ENCODE measurements at regions not wholly inside any gene's neighbourhood (a gene's known extent, or its start where the extent isn't known, plus 50 kb on each side); places are given as distances from the start of the nearest gene placed in this dataset.
A peak's percentile ranks its signal among the peaks of the same experiment; 100 is the strongest.

DNA sequence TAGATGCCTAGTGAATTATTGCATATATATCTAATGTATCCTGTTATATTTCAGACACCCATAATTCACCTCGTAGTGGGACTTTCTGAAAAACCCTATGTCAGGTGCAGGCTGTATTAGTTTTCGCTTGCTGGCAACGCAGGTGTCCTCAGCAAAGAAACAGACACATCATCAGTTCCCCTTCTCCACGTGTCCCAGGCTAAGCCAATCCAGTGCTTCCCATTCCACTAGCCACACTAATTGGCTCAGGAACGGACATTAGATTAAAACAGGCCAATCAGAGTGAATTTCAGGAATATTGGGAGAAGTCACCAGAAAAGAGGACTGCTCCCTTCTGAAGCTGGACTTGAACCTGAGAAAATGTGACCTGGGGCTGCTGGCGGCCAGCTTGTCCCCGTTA is 151.3 kb downstream of the PTPN11 start:
- no peak for TF ChIP-seq SMC3 (IDR thresholded peaks at IDR 0.05; ENCODE audit: low read depth, low read length)
- TF ChIP-seq MAFK (IDR thresholded peaks at IDR 0.05; ENCODE audit: low read depth, low read length), result no peak
- TF ChIP-seq MAZ (IDR thresholded peaks at IDR 0.05; ENCODE audit: borderline replicate concordance, low read depth, low read length), result no peak
- TF ChIP-seq NFE2L2 (IDR thresholded peaks at IDR 0.05; ENCODE audit: low read depth, low read length), result no peak
- no peak for TF ChIP-seq CHD1 (IDR thresholded peaks at IDR 0.05; ENCODE audit: low read depth, low read length)
- no peak for TF ChIP-seq FOS (IDR thresholded peaks at IDR 0.05; ENCODE audit: low read depth, low read length)
- no peak for TF ChIP-seq RAD21 (IDR thresholded peaks at IDR 0.05; ENCODE audit: low read length)
- TF ChIP-seq, protein P1, sequence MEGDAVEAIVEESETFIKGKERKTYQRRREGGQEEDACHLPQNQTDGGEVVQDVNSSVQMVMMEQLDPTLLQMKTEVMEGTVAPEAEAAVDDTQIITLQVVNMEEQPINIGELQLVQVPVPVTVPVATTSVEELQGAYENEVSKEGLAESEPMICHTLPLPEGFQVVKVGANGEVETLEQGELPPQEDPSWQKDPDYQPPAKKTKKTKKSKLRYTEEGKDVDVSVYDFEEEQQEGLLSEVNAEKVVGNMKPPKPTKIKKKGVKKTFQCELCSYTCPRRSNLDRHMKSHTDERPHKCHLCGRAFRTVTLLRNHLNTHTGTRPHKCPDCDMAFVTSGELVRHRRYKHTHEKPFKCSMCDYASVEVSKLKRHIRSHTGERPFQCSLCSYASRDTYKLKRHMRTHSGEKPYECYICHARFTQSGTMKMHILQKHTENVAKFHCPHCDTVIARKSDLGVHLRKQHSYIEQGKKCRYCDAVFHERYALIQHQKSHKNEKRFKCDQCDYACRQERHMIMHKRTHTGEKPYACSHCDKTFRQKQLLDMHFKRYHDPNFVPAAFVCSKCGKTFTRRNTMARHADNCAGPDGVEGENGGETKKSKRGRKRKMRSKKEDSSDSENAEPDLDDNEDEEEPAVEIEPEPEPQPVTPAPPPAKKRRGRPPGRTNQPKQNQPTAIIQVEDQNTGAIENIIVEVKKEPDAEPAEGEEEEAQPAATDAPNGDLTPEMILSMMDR (conservative IDR thresholded peaks at IDR 0.05; ENCODE audit: low read depth, low read length), result no peak
- no peak for TF ChIP-seq POLR2A (IDR thresholded peaks at IDR 0.05; ENCODE audit: low read depth, low read length)
- TF ChIP-seq RCOR1 (IDR thresholded peaks at IDR 0.05; ENCODE audit: insufficient replicate concordance, low read length), result no peak
- no peak for TF ChIP-seq CEBPB (IDR thresholded peaks at IDR 0.05; ENCODE audit: low read depth, low read length)
- TF ChIP-seq BHLHE40 (IDR thresholded peaks at IDR 0.05; ENCODE audit: low read depth, low read length), result no peak
- ATAC-seq (ENCODE audit: low read depth), result no peak
- in situ Hi-C loops (cut with MboI; ENCODE audit: low sequenced_read_pairs) (no loop called here), intact Hi-C loops (cut with micrococcal nuclease) (no loop called here), dilution Hi-C loops (cut with HindIII; ENCODE audit: low sequenced_read_pairs, unreplicated experiment) (no loop called here)
- H3K4me3 ChIP-seq (ENCODE audit: insufficient read depth, low read depth, low read length), result no peak overlapping the region
- no peak overlapping the region for H2BK5ac ChIP-seq (ENCODE audit: low read depth, low read length, poor library complexity, severe bottlenecking)
- H3K56ac ChIP-seq (ENCODE audit: extremely low read depth, insufficient read depth, low read length), result no peak overlapping the region
- no peak overlapping the region for H3K9ac ChIP-seq (ENCODE audit: low read depth, low read length)
- ChIA-PET POLR2A (ENCODE audit: unreplicated experiment) (no interaction called here), CTCF (interaction anchor here (0.9 kb wide), 1 partner anchor 9 kb away, joined by 3 read pairs; no protein-coding TSS in a partner anchor)
- no peaks in the 10 kb centered on the region for H3K9me3 ChIP-seq (ENCODE audit: control insufficient read depth, insufficient read depth, low read length)
- H4K91ac ChIP-seq (ENCODE audit: insufficient read depth, low read depth, low read length), result no peak overlapping the region
- H4K5ac ChIP-seq (ENCODE audit: low read depth, low read length), result no peak overlapping the region
- WGBS, 2 experiments (ENCODE audit: extremely low coverage in 2 of 2, insufficient read length in 1 of 2), result 17% methylated on average over 1 of the region's 7 CpGs; no CpG with 5 or more reads in 1 of the 2 experiments
- no peak overlapping the region for H2BK20ac ChIP-seq (ENCODE audit: low read depth, low read length)
- H2AK5ac ChIP-seq (ENCODE audit: low read depth, low read length), result no peak overlapping the region
- no peaks in the 10 kb centered on the region for H3K9me1 ChIP-seq (ENCODE audit: insufficient read depth, low read length)
- H3K4ac ChIP-seq (ENCODE audit: low read depth, low read length), result no peak overlapping the region
- no peaks in the 10 kb centered on the region for H4K20me1 ChIP-seq (ENCODE audit: insufficient read depth, low read length)
- no peak overlapping the region for H2BK120ac ChIP-seq (ENCODE audit: low read depth, low read length)
- no peak overlapping the region for H4K8ac ChIP-seq (ENCODE audit: low read depth in 2 of 2, low read length in 2 of 2)
- no peak overlapping the region for H3K14ac ChIP-seq (replicated peaks; ENCODE audit: low read depth, low read length)
- peaks cover 2% of the 10 kb centered on the region for H3K27me3 ChIP-seq (ENCODE audit: control insufficient read depth, insufficient read depth, low read length)
- H3K23ac ChIP-seq (ENCODE audit: low read depth, low read length), result no peak overlapping the region
- H3K4me2 ChIP-seq (ENCODE audit: low read depth, low read length), result no peak overlapping the region
- no peak overlapping the region for H2AK9ac ChIP-seq (replicated peaks; ENCODE audit: low read depth, low read length, poor library complexity)
- H2AFZ ChIP-seq (replicated peaks; ENCODE audit: low read length, poor library complexity), result peak overlapping the region; percentile 33
- no peak overlapping the region for H3K18ac ChIP-seq (ENCODE audit: low read depth, low read length)
- no peaks in the 10 kb centered on the region for H3K79me1 ChIP-seq (ENCODE audit: low read depth in 1 of 2, low read length in 2 of 2)
- no peak overlapping the region for H3K27ac ChIP-seq (ENCODE audit: insufficient read depth, low read length)
- no peaks in the 10 kb centered on the region for H3K4me1 ChIP-seq (ENCODE audit: control insufficient read depth, insufficient read depth, low read length)
- no peaks in the 10 kb centered on the region for H3K36me3 ChIP-seq (ENCODE audit: control insufficient read depth, insufficient read depth, low read length)
- H2BK15ac ChIP-seq (ENCODE audit: low read depth, low read length), result no peak overlapping the region
- DNase-seq, result no peak
- no TSS peak for BruUV-seq (replicated peaks)
